GM13977 (cell line): ENCODE measurements at regions not wholly inside any gene's neighbourhood (a gene's known extent, or its start where the extent isn't known, plus 50 kb on each side); places are given as distances from the start of the nearest gene placed in this dataset.

Experiments used
- DNase-seq: peaks from one replicate; pipeline ENCODE4 v3.0.0; 2012; ENCODE audit warnings: low spot score
- CTCF ChIP-seq: IDR thresholded peaks from 2 replicates; pipeline ENCODE4 v1.5.1; 2012; ENCODE audit warnings: mild to moderate bottlenecking, control low read depth; ENCODE audit not compliant: insufficient read depth; ENCODE audit errors: extremely low read depth, missing control alignments
- in situ Hi-C: fragments of 300-500 bp; cut with MboI; formaldehyde crosslinking; loops from one replicate; pipeline ENCODE4 v1.12.0; 2022; ENCODE audit warnings: low sequenced_read_pairs, low pct_unique_long_range_greater_than_20kb, mixed read lengths, inconsistent platforms; ENCODE audit not compliant: unreplicated experiment

GRCh38 chr5:24110004-24110615 lies 534.7 kb downstream of the CDH10 start:
- in situ Hi-C loops: no loop called here
- TF ChIP-seq CTCF: peak; percentile 45
- peak; percentile 8 for DNase-seq

GRCh38 chr5:24112420-24112819 lies 532.4 kb downstream of the CDH10 start:
- no peak for TF ChIP-seq CTCF
- DNase-seq: no peak
- in situ Hi-C loops: no loop called here

- in situ Hi-C loops: no loop called here
- TF ChIP-seq CTCF: no peak
- no peak for DNase-seq
These were observed 526.4 kb downstream of the CDH10 start for GRCh38 chr5:24118351-24118750.

- in situ Hi-C loops: no loop called here
- TF ChIP-seq CTCF: no peak
- DNase-seq: no peak
These were observed 509.2 kb downstream of the CDH10 start for GRCh38 chr5:24135536-24135935.

- TF ChIP-seq CTCF: no peak
- no peak for DNase-seq
- in situ Hi-C loops: no loop called here
These were observed 503.7 kb downstream of the CDH10 start for GRCh38 chr5:24141046-24141445.

- DNase-seq: no peak
- in situ Hi-C loops: no loop called here
- no peak for TF ChIP-seq CTCF
These were observed 502.4 kb downstream of the CDH10 start for GRCh38 chr5:24142341-24142740.

- no peak for DNase-seq
- no peak for TF ChIP-seq CTCF
- in situ Hi-C loops: no loop called here
These were observed 499.0 kb downstream of the CDH10 start for GRCh38 chr5:24145806-24146205.
